ENCODE measurements at regions not wholly inside any gene's neighbourhood (a gene's known extent, or its start where the extent isn't known, plus 50 kb on each side); places are given as distances from the start of the nearest gene placed in this dataset.
"Not testable (repeated sequence)": the region's sequence is repeated elsewhere in the genome, so short reads cannot be mapped to it uniquely, and the experiment has no call there.

- FAIRE-seq: no peak
- DNase-seq (ENCODE audit: low spot score): no peak
Measured at GRCh38 chr4:100906973-100907372, 389.2 kb upstream of the EMCN start.

- FAIRE-seq; DNase-seq (ENCODE audit: low spot score): not testable (repeated sequence)
Measured at GRCh38 chr4:100900945-100901344, 383.1 kb upstream of the EMCN start.

GRCh38 chr4:100900134-100900533, 382.3 kb upstream of the EMCN start:
- FAIRE-seq (peak; percentile 23), DNase-seq (ENCODE audit: low spot score) (no peak)

- DNase-seq (ENCODE audit: low spot score) (no peak), FAIRE-seq (no peak)
Measured at GRCh38 chr4:100898844-100899243, 381.0 kb upstream of the EMCN start.

- no peak for FAIRE-seq
- no peak for DNase-seq (ENCODE audit: low spot score)
Measured at GRCh38 chr4:100895556-100896197, 377.9 kb upstream of the EMCN start.

GRCh38 chr4:100894339-100894870, 376.6 kb upstream of the EMCN start:
- FAIRE-seq: no peak
- no peak for DNase-seq (ENCODE audit: low spot score)

- no peak for DNase-seq (ENCODE audit: low spot score)
- no peak for FAIRE-seq
Measured at GRCh38 chr4:100891808-100892207, 374.0 kb upstream of the EMCN start.

GRCh38 chr4:100889898-100890297, 372.1 kb upstream of the EMCN start:
- FAIRE-seq (no peak), DNase-seq (ENCODE audit: low spot score) (no peak)

GRCh38 chr4:100889401-100889800, 371.6 kb upstream of the EMCN start:
- FAIRE-seq (no peak), DNase-seq (ENCODE audit: low spot score) (no peak)

GRCh38 chr4:100882661-100883060, 364.8 kb upstream of the EMCN start:
- FAIRE-seq: no peak
- no peak for DNase-seq (ENCODE audit: low spot score)

GRCh38 chr4:100881283-100881682, 363.5 kb upstream of the EMCN start:
- FAIRE-seq (no peak), DNase-seq (ENCODE audit: low spot score) (no peak)

GRCh38 chr4:100880011-100880410, 362.2 kb upstream of the EMCN start:
- no peak for FAIRE-seq
- no peak for DNase-seq (ENCODE audit: low spot score)

GRCh38 chr4:100879471-100879870, 361.6 kb upstream of the EMCN start:
- no peak for FAIRE-seq
- no peak for DNase-seq (ENCODE audit: low spot score)

GRCh38 chr4:100876546-100876945, 358.7 kb upstream of the EMCN start:
- DNase-seq (ENCODE audit: low spot score): no peak

GRCh38 chr4:100875296-100876068, 357.7 kb upstream of the EMCN start:
- no peak for DNase-seq (ENCODE audit: low spot score)
- FAIRE-seq: no peak

More at GRCh38 chr4:100876546-100876945, 358.7 kb upstream of the EMCN start:
- no peak for FAIRE-seq

GRCh38 chr4:100872811-100873210, 355.0 kb upstream of the EMCN start:
- no peak for FAIRE-seq
- DNase-seq (ENCODE audit: low spot score): peak; percentile 23

- DNase-seq (ENCODE audit: low spot score) (no peak), FAIRE-seq (no peak)
Measured at GRCh38 chr4:100870940-100871772, 353.3 kb upstream of the EMCN start.

- DNase-seq (ENCODE audit: low spot score) (no peak), FAIRE-seq (no peak)
Measured at GRCh38 chr4:100869276-100869675, 351.5 kb upstream of the EMCN start.

- not testable (repeated sequence) for FAIRE-seq; DNase-seq (ENCODE audit: low spot score)
Measured at GRCh38 chr4:100868281-100868680, 350.5 kb upstream of the EMCN start.

- FAIRE-seq: no peak
- no peak for DNase-seq (ENCODE audit: low spot score)
Measured at GRCh38 chr4:100852326-100852725, 334.5 kb upstream of the EMCN start.

GRCh38 chr4:100849319-100849718, 331.5 kb upstream of the EMCN start:
- FAIRE-seq (no peak), DNase-seq (ENCODE audit: low spot score) (no peak)

- no peak for FAIRE-seq
- no peak for DNase-seq (ENCODE audit: low spot score)
Measured at GRCh38 chr4:100848841-100849240, 331.0 kb upstream of the EMCN start.
